ENCODE measurements at regions not wholly inside any gene's neighbourhood (a gene's known extent, or its start where the extent isn't known, plus 50 kb on each side); places are given as distances from the start of the nearest gene placed in this dataset.

- DNase-seq (ENCODE audit: low read depth, low spot score) = no peak
- ChIA-PET POLR2A (no interaction called here), CTCF (no interaction called here)
Observed at GRCh38 chr7:25970356-25970755, 181.6 kb upstream of the NFE2L3 start.

GRCh38 chr7:25970911-25971310, 181.1 kb upstream of the NFE2L3 start:
- TF ChIP-seq CTCF (IDR thresholded peaks at IDR 0.05; ENCODE audit: low read depth, low read length) = no peak
- POLR2A ChIA-PET = no interaction called here

More at GRCh38 chr7:25970356-25970755, 181.6 kb upstream of the NFE2L3 start:
- H3K27me3 ChIP-seq (ENCODE audit: control insufficient read depth, insufficient read depth, low read length) = no peaks in the 10 kb centered on the region
- H3K4me3 ChIP-seq (ENCODE audit: low read depth, low read length) = no peak overlapping the region
- no peaks in the 10 kb centered on the region for H3K9me3 ChIP-seq (ENCODE audit: control insufficient read depth, insufficient read depth, low read length)
- H3K27ac ChIP-seq (ENCODE audit: low read depth, low read length) = no peak overlapping the region
- no peak for TF ChIP-seq CTCF (IDR thresholded peaks at IDR 0.05; ENCODE audit: low read depth, low read length)

GRCh38 chr7:25976630-25977029, 175.4 kb upstream of the NFE2L3 start:
- H3K9me3 ChIP-seq (ENCODE audit: control insufficient read depth, insufficient read depth, low read length) = no peaks in the 10 kb centered on the region
- CTCF ChIA-PET = no interaction called here
- H3K4me3 ChIP-seq (ENCODE audit: low read depth, low read length) = no peak overlapping the region
- POLR2A ChIA-PET = no interaction called here
- H3K27me3 ChIP-seq (ENCODE audit: control insufficient read depth, insufficient read depth, low read length) = no peaks in the 10 kb centered on the region
- no peak overlapping the region for H3K27ac ChIP-seq (ENCODE audit: low read depth, low read length)
- DNase-seq (ENCODE audit: low read depth, low spot score) = no peak
- TF ChIP-seq CTCF (IDR thresholded peaks at IDR 0.05; ENCODE audit: low read depth, low read length) = no peak

More at GRCh38 chr7:25970911-25971310, 181.1 kb upstream of the NFE2L3 start:
- no peak for DNase-seq (ENCODE audit: low read depth, low spot score)
- H3K27ac ChIP-seq (ENCODE audit: low read depth, low read length) = no peak overlapping the region
- no peak overlapping the region for H3K4me3 ChIP-seq (ENCODE audit: low read depth, low read length)
- CTCF ChIA-PET = no interaction called here
- H3K27me3 ChIP-seq (ENCODE audit: control insufficient read depth, insufficient read depth, low read length) = no peaks in the 10 kb centered on the region
- H3K9me3 ChIP-seq (ENCODE audit: control insufficient read depth, insufficient read depth, low read length) = no peaks in the 10 kb centered on the region

- no peaks in the 10 kb centered on the region for H3K9me3 ChIP-seq (ENCODE audit: control insufficient read depth, insufficient read depth, low read length)
- POLR2A ChIA-PET = no interaction called here
- CTCF ChIA-PET = no interaction called here
- no peak for DNase-seq (ENCODE audit: low read depth, low spot score)
- no peak for TF ChIP-seq CTCF (IDR thresholded peaks at IDR 0.05; ENCODE audit: low read depth, low read length)
- no peak overlapping the region for H3K27ac ChIP-seq (ENCODE audit: low read depth, low read length)
- no peaks in the 10 kb centered on the region for H3K27me3 ChIP-seq (ENCODE audit: control insufficient read depth, insufficient read depth, low read length)
- H3K4me3 ChIP-seq (ENCODE audit: low read depth, low read length) = no peak overlapping the region
Observed at GRCh38 chr7:25978466-25978865, 173.5 kb upstream of the NFE2L3 start.

DNA sequence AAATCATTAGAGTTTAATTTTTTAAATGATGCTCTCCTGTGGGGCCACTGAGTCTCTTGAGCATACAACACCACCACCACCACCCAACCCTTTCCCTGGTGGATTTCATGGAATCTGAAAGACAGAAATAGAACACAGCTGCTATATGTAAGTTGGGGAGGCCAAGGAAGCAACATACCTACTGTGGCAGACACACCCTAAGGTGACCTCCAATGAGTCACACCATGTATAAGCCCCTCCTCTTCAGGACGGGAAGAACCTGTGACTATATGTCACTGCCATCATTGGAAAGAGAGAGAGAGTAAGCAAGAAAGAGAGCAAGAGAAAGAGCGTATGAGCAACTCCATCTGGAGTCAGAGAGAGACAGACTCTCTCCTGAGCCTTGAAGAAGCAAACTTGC, 172.4 kb upstream of the NFE2L3 start:
- no peaks in the 10 kb centered on the region for H3K27me3 ChIP-seq (ENCODE audit: control insufficient read depth, insufficient read depth, low read length)
- CTCF ChIA-PET = no interaction called here
- no peak for DNase-seq (ENCODE audit: low read depth, low spot score)
- no peak for TF ChIP-seq CTCF (IDR thresholded peaks at IDR 0.05; ENCODE audit: low read depth, low read length)
- no peak overlapping the region for H3K27ac ChIP-seq (ENCODE audit: low read depth, low read length)
- no peaks in the 10 kb centered on the region for H3K9me3 ChIP-seq (ENCODE audit: control insufficient read depth, insufficient read depth, low read length)
- POLR2A ChIA-PET = no interaction called here
- no peak overlapping the region for H3K4me3 ChIP-seq (ENCODE audit: low read depth, low read length)

Measured in AG04450 (cell line).